Skin epidermis (tissue), 12 donors: ENCODE measurements at regions not wholly inside any gene's neighbourhood (a gene's known extent, or its start where the extent isn't known, plus 50 kb on each side); places are given as distances from the start of the nearest gene placed in this dataset.
"Not testable (repeated sequence)": the region's sequence is repeated elsewhere in the genome, so short reads cannot be mapped to it uniquely, and the experiment has no call there.

Experiments used
- H3K27ac ChIP-seq, 21 experiments: fragments of 200-600 bp; sonication (generic) in 11 of 21; one replicate each; pipeline ENCODE4 v1.5.0; 2020; ENCODE audit warnings: mild to moderate bottlenecking in 3 of 21, inconsistent platforms in 2 of 21, moderate library complexity in 2 of 21
- H3K4me3 ChIP-seq, 7 experiments: fragments of 200-600 bp; sonication (generic) in 2 of 7; one replicate each; pipeline ENCODE4 v1.5.0; 2020; ENCODE audit warnings: inconsistent platforms in 2 of 7, mild to moderate bottlenecking in 2 of 7, moderate library complexity in 1 of 7

DNA sequence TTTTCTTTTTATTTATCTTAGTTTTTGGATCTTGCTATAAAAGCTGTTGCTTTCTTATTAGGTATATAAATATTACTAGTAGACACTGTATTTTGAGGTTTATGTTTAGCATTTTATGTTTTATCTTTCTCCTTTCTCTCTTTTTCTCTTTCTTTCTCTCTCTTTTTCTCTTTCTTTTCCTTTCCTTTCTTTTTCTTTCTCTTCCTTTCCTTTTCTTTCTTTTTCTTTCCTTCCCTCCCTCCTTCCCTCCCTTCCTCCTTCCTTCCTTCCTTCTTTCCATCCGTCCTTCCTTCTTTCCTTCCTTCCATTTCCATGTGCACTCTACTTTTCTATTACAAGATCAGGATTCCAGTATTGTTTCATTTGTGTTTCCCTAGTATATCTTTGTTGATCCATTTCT, 814.8 kb downstream of the KCNJ3 start:
- H3K4me3 ChIP-seq, result no peak overlapping the region

DNA sequence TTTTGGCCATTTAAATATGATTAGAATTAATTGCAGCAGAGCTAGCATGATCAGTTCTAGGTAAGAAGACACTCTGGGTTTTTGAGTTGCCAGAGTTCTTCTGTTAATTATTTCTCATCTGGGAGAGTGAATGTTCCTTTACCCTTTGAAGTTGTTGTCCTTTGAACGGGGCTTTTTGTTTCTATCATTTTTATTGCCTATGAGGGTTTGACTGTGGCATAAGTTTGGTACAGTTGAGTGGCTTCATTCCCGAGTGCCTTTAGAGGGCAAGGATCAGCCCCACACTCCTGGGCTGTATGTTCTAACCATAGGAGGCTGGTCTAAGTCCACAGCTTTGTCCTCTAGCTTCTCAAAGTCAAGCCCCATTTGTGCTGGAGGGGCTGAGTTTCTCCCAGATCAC, 804.3 kb downstream of the KCNJ3 start:
- Histone ChIP-seq H3K4me3 (no peak overlapping the region), H3K27ac (no peak overlapping the region)

More for the DNA sequence above, 814.8 kb downstream of the KCNJ3 start:
- H3K27ac ChIP-seq, result no peak overlapping the region

DNA sequence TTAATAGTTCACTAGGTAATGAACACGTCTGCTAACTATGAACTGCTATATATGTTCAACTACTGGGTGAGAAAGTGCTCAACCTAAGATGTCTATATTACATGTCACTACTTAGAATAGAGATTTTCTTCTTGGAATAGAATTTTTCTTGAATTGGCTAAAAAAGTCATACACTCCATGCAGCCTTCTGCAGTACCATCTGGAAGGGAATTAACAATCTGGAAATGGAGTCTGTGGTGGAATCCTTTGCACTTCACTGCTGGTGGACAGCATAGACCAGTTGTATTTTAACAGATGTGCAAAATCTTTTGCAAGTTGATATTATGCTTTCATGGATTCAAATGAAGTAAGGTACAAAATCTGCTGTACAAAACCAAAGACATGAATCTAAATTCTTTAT, 799.6 kb downstream of the KCNJ3 start:
- H3K4me3 ChIP-seq, result no peak overlapping the region

DNA sequence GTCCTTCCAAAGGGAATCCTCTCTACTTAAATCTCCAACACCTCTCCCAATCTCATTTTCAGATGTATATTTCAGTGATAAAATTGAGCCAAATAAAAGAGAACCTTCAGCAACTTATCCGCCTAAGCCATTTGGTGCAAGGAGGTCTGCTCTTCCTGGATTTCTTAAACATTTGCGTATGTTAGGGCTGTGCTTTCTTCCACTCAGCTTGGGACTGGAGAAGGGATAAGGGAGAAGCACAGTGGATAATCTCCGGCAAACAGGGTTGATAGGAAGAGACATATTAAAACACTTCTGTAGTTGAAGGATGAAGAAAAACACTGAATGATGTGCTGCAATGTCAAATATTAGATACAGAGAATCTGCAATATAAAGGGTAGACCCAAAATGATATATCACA, 796.2 kb downstream of the KCNJ3 start:
- H3K4me3 ChIP-seq, result no peak overlapping the region
- no peak overlapping the region for H3K27ac ChIP-seq

More for the DNA sequence above, 799.6 kb downstream of the KCNJ3 start:
- H3K27ac ChIP-seq, result no peak overlapping the region

DNA sequence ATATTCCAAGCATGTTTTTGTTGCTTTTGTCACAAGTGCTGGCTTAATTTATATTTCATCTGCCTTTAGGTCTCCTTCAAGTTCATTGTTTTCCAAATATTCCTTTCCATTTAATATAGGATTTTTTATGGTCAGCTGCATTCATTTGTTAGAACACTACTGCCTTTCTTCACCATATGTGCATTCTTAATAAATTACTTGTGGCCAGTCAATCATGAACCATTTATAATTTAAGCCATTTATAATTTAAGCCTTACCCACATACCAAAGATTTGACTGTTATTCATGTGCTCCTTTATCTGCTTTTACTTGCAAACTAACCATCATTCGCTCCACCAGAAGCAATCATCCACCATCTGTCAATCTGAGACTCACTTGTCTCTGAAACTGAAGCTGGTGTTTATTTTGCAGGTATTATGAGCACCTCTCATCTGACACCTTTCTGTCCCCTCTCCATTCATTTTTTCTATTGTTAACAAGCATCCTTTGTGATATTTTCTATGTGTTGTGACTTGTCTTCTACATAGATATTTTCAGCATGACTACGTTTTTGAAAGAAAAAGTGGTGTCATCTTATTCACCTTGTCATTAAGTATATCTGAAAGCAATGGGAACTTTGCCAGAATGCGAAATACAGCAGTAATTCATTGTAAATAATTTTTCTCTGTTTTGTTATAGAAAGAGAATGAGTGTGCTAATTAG, 786.8 kb downstream of the KCNJ3 start:
- H3K4me3 ChIP-seq, result no peak overlapping the region
- H3K27ac ChIP-seq, result no peak overlapping the region

DNA sequence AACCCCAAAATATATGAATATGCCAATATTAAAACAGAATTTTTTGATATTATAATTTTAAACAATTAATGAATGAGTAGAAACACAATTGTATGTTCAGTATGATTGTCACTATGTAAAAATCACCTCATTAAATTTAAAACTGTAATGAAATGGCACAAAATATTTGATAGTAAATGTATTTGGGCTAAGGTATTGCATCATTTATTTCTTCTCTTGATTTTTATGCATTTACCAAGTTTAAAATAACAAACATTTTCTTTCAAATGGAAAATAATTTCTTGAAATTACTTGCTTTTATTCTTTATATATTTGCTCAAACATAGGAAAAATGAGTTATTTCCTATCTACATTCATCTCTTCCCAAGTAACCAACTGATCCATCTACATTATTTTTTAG, 782.6 kb downstream of the KCNJ3 start:
- H3K4me3 ChIP-seq, result no peak overlapping the region
- H3K27ac ChIP-seq, result no peak overlapping the region

DNA sequence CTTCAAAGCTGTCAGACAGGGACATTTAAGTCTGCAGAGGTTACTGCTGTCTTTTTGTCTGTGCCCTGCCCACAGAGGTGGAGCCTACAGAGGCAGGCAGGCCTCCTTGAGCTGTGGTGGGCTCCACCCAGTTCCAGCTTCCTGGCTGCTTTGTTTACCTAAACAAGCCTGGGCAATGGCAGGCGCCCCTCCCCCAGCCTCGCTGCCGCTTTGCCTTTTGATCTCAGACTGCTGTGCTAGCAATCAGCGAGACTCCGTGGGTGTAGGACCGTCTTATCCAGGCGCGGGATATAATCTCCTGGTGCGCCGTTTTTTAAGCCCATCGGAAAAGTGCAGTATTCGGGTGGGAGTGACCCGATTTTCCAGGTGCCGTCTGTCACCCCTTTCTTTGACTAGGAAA, 773.5 kb downstream of the KCNJ3 start:
- H3K4me3 ChIP-seq, result not testable (repeated sequence)

DNA sequence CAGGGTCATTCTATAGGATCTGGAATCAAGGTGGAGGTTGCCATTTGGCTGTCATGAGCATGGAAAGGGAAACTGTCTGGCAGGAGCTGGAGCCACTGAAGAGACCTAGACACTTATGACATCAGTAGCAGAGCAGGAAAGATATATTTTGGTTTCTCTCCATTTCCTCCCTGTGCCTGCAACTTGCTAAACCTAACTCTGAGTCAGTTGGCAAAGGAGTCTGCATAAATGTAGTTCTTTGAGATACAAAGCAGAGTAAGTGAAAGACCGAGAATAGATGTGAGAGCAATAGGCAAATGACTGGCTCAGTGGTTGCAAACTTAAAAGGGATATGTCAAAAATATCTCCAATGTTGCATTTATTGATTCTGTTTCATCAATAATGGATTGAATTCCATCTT, 757.7 kb downstream of the KCNJ3 start:
- Histone ChIP-seq H3K4me3 (no peak overlapping the region), H3K27ac (no peak overlapping the region)

More for the DNA sequence above, 773.5 kb downstream of the KCNJ3 start:
- not testable (repeated sequence) for H3K27ac ChIP-seq

DNA sequence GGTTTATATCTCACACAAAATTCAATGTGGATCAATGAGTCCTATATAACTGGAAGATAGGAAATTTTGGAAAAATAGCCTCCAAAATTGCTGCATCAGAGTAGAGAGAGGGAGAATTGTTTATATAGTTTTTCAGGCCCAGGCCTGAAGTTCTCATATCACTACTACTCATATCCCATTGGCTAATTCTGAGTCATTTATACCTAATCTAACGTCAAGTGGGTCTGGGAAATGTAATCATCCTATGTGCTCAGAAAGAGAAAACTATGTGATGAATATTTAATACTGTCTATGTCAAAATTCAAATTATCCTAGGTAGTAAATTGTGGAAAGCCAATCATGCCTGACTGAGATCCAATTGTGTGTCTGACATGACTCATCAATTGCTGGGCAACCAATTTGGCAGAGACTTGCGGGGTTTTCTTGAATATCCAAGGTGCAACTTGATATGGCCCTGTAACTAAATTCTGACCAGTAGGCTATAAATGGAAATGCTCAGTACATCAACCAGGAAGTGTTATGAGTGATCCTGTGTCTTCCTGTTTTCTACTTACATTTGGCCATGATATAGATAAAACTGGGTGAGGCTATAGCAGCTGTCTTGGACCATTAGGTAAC, 744.4 kb downstream of the KCNJ3 start:
- no peak overlapping the region for H3K4me3 ChIP-seq

DNA sequence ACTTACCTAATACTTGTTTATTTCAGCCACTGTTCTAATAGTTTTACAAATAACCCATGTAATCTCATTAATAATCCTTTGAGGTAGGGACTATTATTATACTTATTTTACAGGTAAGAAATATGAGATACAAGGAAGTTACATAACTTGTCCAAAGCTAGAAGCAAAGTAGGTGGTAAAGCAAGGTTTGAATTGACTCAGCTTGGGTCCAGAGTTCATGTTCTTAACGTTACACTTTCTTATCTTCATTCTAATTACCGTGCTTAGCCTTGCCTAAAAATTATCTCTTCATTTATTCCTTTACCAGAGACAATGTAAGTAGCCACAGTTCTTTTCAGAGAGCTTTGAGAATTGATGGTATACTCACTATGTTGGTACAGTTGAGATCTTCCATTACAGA, 743.6 kb downstream of the KCNJ3 start:
- no peak overlapping the region for H3K4me3 ChIP-seq
- H3K27ac ChIP-seq, result no peak overlapping the region

More for the DNA sequence above, 744.4 kb downstream of the KCNJ3 start:
- no peak overlapping the region for H3K27ac ChIP-seq

DNA sequence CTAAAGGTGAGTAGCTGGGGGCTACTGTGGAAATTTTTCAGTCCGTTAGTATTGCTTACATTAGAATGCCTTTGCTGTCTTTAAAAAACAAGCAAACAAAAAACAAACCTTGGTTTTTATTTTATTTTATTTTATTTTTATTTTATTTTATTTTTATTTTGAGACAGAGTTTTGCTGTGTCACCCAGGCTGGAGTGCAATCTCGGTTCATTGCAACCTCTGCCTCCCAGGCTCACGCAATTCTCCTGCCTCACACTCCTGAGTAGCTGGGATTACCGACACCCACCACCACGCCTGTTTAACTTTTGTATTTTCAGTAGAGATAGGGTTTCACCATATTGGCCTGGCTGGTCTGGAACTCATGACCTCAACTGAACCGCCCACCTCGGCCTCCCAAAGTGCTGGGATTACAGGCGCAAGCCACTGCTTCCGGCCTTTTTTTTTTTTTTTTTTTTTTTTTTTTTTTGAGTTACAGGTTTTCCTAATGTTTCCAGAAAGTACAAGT, 732.6 kb downstream of the KCNJ3 start:
- Histone ChIP-seq H3K27ac (no peak overlapping the region), H3K4me3 (no peak overlapping the region)

DNA sequence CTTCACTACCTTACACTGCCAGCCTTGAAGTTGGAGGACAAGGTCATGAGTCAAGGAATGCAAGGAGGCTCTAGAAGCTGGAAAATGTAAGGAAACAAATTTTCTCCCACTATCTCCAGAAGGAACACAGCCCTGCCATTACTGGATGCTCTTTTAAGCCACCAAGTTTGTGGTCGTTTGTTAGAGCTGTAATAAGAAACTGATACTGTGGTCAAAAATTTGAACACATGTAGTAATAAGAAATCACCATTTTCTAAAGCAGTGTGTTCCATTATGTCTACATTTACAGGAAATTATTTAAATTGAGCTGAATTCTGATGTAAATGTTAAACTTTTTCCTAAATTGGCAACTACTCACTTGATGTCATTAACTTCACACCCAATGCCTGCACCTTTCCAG, 729.0 kb downstream of the KCNJ3 start:
- Histone ChIP-seq H3K4me3 (no peak overlapping the region), H3K27ac (no peak overlapping the region)

DNA sequence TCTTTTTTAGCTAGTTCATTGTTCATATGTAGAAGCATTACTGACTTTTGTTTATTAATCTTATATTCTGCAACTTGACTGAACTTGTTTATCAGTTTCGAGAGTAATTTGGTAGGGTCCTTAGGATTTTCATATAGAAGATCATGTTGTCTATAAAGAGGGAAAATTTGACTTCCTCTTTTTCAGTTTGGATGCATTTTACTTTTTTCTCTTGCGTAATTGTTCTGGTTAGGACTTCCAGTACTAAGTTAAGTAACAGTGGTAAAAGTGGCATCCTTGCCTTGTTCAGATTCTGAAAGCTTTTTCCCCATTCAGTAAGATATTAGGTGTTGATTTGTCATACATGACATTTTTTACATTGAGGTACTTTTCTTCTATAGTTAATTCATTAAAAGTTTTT, 726.0 kb downstream of the KCNJ3 start:
- Histone ChIP-seq H3K27ac (no peak overlapping the region), H3K4me3 (no peak overlapping the region)

DNA sequence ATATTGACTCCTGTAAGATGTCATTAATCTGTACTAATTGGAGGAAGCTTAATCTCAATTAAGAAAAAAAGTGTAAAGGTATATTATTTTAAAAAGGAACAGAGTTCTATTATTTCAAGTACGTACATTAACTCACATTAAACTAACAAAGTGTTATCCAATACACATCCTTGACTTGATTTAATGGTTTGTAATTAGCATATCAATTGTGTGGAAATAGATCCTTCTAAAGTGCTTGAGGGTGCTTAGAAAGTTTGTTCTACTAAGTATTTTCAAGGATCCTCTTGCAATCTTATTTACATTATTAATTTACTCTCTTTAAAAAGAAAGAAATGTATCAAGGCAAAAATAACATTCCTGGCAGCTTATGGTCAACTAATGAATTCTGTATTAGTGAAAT, 720.3 kb downstream of the KCNJ3 start:
- H3K27ac ChIP-seq, result no peak overlapping the region

DNA sequence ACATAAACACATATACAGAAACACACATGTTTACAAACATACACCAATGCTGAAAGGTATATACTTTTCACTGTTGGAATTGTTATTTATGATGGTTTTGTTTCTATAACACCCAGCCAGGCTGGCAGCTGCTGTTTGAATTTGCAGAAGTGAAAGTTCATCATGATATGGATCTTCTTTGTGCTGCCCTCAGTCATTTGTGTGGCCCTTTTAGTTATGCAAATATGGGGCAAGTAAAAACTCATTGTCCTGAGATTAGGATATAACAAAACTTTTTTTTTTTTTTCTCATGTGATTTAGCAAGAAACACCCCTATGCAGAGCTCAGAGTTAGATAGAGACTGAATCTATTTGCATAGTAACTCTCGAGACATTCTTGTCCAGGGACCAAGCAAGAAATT, 714.1 kb downstream of the KCNJ3 start:
- Histone ChIP-seq H3K27ac (no peak overlapping the region), H3K4me3 (no peak overlapping the region)

More for the DNA sequence above, 720.3 kb downstream of the KCNJ3 start:
- no peak overlapping the region for H3K4me3 ChIP-seq

DNA sequence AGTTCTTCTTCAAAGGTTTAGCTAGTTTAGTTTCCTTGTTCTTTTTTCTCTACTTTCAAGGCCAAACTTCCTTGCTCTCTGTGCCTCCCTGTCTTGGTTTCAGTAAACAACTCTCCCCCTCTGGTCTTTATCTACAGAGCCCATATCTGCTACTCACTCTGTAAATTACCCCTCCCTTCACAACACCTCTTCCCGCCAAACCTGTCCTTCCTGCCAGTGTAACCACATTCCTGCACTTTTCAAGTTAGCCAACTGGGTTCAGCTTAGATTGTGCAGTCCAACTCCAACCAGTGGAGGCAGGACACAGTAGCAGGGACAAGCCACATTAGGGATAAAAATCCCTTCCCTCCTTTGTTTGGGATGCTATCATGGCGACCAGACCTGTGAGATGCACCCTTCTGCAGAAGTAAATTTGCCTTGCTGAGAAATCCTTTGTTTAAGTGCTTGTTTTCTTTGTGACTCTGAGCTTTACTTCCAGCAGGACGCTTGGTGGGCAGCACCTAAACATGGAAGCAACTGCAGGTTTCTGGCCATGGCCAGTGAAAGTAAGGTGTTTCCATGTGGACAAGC, 706.0 kb downstream of the KCNJ3 start:
- Histone ChIP-seq H3K27ac (no peak overlapping the region), H3K4me3 (no peak overlapping the region)

DNA sequence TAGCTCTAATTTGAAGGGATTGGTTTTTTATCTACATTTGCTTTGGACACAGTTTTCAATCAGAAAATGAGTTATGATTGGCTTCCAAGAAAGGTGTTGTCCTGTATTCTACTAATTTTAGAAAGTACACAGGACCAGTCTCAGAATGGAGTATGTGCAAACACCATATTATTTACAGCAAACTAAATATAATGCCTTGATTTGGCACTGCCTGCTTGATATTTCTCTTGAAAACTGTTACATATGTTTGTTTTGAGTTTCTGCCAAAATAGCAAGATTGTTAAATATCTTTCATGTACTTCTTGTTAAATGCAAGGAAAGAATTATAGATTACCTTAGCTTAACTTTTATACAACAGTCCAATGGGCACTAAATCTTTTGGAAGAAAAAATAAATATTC, 694.9 kb downstream of the KCNJ3 start:
- no peak overlapping the region for H3K4me3 ChIP-seq
- H3K27ac ChIP-seq, result no peak overlapping the region

DNA sequence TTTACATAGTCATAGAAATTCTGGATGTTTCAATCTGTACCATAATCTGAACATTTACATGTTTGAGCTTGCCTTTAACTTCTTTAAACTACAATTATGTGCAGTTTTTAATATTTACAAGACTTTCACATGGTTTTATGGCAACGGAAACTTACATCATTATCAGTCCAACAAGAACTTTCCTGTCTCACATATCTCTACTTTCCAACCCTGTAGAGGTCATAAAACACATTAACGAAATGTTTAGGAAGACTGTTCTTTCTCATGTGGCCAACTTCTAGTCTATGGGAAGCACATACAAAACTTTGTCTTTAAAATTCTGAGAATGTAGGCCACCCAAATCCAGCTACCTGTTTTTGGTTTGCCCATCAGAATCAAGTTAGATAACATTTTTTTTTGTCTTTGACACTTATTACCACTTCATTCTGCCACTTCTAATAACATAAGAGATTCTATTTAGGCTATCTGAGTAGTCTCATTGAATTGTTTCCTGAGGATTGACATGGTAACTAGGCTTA, 693.2 kb downstream of the KCNJ3 start:
- Histone ChIP-seq H3K27ac (no peak overlapping the region), H3K4me3 (no peak overlapping the region)

DNA sequence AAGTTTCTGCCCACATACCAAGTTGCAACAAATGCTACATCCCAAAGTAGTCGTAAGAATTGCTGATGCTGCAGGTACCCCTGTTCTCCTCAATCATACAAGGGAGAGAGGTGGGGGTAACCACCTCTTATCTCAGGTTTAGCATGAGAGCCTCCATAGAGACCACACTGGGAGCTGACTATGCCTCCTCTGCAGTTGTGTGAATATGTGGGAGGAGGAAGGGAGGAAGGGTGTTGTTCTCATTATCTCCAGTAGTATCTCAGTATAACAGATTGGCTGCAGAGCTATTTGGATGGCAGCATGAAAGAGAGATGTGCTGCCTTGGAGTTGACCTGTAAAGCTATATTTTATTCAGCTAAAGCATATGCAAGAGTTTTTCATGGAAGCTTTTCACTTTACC, 690.7 kb downstream of the KCNJ3 start:
- no peak overlapping the region for H3K4me3 ChIP-seq
- no peak overlapping the region for H3K27ac ChIP-seq

DNA sequence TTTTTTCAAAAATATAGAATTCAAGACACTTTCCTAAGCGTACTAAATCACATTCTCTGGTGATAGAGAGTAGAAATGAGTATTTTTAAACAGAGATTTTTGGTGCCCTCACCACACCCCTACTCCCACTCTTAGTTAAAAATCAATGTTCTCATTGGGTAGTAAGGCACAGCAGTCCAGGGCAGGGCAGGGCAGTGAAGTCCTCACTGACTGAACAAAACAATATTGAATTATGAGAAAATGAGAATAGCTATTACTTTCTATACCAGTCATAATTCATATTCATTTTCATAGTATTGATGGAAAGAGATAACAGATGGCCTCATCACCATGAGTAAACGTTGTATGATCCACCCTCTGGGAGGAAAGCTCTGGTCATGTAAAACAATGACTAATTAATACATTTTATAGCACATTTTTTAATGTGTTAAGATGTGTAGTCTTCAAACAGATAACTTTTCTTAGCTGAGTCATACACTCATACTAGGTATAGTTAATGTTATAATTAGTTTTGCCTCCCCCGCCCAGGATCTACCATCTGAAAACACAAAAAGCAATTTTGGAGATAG, 686.1 kb downstream of the KCNJ3 start:
- Histone ChIP-seq H3K4me3 (no peak overlapping the region), H3K27ac (no peak overlapping the region)

DNA sequence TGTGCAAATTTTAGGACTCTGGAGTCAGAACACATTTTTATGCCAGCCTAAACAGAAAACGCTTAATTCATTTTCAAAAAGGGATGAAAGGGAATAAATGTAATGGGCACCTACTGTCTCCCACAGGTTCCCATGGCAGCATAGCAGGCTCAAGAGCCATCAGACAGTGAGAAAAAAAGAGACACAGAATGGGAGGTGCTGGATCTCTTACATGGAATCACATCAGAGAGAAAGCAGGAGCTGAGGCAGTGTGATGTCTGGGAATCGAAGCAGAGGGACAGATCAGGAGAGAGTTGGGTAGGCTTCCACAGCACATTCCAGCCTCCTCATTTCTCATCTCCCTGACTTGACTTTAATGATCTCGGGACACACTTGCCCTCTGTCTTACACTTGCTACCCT, 684.3 kb downstream of the KCNJ3 start:
- H3K4me3 ChIP-seq, result no peak overlapping the region
- no peak overlapping the region for H3K27ac ChIP-seq
